D721Med (cell line): ENCODE measurements at regions not wholly inside any gene's neighbourhood (a gene's known extent, or its start where the extent isn't known, plus 50 kb on each side); places are given as distances from the start of the nearest gene placed in this dataset.

Experiments used
- DNase-seq: peaks from one replicate; pipeline ENCODE4 v3.0.0; 2011; ENCODE audit warnings: low spot score; ENCODE audit not compliant: insufficient read length
- FAIRE-seq: peaks from 2 replicates; lab custom pipeline; 2011; peaks lifted over from hg19 to GRCh38; lab: Jason Lieb, UNC
- CTCF ChIP-seq: IDR thresholded peaks from 2 replicates; pipeline ENCODE4 v1.5.1; 2012; ENCODE audit warnings: mild to moderate bottlenecking, control low read depth; ENCODE audit not compliant: insufficient read depth; ENCODE audit errors: missing control alignments

DNA sequence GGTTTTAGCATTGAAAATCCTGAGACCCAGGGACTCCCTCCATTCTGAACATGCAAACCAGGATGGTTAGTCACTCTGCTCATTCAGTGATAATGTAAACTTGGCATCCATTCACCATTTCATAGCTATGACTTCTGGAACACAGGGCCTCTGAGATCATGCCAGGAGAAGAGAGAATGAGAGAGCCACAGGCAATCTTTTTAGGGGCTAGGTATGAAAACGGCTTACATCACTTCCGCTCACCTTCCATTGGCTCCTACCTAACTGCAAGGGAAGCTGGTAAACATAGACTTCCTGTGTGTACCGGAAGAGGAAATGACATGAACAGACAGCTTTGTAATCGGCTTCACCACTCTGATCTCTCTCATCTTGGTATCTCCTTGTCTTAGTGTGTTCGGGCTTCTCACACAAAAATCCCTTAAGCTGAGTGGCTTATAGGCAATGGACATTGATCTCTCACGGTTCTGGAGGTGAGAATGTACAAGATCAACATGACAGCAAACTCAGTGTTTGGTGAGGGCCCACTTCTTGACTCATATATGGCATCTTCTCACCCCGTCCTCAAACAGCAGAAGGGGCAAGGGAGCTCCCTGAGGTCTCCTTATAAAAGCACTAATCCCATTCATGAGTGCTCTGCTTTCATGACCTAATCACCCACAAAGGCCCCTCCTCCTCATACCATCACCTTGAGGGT is 465.9 kb upstream of the TBX3 start:
- TF ChIP-seq CTCF, result no peak
- no peak for FAIRE-seq
- no peak for DNase-seq

GRCh38 chr12:115149279-115149678 is 465.3 kb upstream of the TBX3 start:
- no peak for TF ChIP-seq CTCF
- DNase-seq, result no peak
- no peak for FAIRE-seq

DNA sequence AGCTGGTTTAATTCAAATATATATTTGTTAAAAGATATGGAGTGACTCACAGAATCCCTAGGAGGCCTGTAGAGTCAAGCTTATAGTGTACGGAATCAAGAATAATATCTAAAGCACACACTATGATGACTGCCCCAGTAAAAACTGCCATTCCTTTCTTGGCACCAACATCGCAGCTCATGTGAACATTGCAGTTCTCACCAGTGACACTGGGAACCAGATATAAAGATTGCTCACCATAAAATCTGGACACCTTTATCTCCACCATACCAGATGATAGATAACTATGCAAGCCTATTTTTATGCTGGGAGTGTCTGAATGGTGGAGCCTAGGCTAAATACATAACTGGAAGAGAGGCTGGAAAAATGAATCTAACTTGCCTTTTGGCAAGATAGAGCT is 463.9 kb upstream of the TBX3 start:
- no peak for TF ChIP-seq CTCF
- FAIRE-seq (no peak), DNase-seq (no peak)

DNA sequence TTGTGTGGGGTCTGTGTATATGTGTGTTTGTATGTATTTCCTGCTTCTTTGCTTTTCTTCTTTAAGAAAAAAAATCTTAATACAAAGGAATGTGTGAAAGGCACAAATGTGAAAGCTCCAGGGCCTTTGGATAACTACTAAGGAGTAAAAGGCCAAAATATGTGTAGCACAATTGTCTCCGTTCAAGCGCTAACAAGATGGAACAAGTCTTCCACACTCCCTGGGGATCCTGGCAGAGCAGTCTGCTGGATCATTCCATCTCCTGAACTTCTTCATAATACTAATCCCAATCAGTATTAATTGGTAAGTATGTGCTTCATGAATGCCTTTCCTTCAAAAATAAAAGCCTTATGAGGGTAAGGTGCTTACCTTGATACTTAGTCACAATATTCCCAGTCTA is 462.5 kb upstream of the TBX3 start:
- DNase-seq (no peak), FAIRE-seq (no peak)
- TF ChIP-seq CTCF, result no peak

GRCh38 chr12:115144425-115144824 is 460.4 kb upstream of the TBX3 start:
- no peak for TF ChIP-seq CTCF
- FAIRE-seq (no peak), DNase-seq (no peak)

- DNase-seq (no peak), FAIRE-seq (no peak)
- TF ChIP-seq CTCF, result no peak
Measured at GRCh38 chr12:115140981-115141655, 457.1 kb upstream of the TBX3 start.
